Spleen (tissue), 7 donors: ENCODE measurements at regions not wholly inside any gene's neighbourhood (a gene's known extent, or its start where the extent isn't known, plus 50 kb on each side); places are given as distances from the start of the nearest gene placed in this dataset.

ENCODE experiments used
- POLR2AphosphoS5 ChIP-seq, 3 donors: sonication (generic); formaldehyde crosslinking; IDR thresholded peaks; one replicate each; pipeline ENCODE4 v1.5.1; 2017; ENCODE audit warnings: antibody characterized with exemption in 3 of 3
- TF ChIP-seq, protein P1 (sequence below), 11 experiments: fragments of 200-600 bp in 7 of 11; fragments of 450-650 bp in 4 of 11; sonication (generic) in 4 of 11; IDR thresholded peaks in 8 of 11; conservative IDR thresholded peaks in 3 of 11; 1 replicate in 7 of 11; 2 replicates in 4 of 11; pipeline versions ENCODE4 v1.4.0 to v1.8.0; 2016 to 2021; ENCODE audit warnings: antibody characterized with exemption in 11 of 11, inconsistent platforms in 4 of 11, mild to moderate bottlenecking in 1 of 11
- donor health status: DM: no; HTN: no; CAD: no; lungs with moderate emphysema.
- donor health status: DM: no; HTN: no; CAD: no.
- donor health status: DM: no; HTN: no; CAD: no.

DNA sequence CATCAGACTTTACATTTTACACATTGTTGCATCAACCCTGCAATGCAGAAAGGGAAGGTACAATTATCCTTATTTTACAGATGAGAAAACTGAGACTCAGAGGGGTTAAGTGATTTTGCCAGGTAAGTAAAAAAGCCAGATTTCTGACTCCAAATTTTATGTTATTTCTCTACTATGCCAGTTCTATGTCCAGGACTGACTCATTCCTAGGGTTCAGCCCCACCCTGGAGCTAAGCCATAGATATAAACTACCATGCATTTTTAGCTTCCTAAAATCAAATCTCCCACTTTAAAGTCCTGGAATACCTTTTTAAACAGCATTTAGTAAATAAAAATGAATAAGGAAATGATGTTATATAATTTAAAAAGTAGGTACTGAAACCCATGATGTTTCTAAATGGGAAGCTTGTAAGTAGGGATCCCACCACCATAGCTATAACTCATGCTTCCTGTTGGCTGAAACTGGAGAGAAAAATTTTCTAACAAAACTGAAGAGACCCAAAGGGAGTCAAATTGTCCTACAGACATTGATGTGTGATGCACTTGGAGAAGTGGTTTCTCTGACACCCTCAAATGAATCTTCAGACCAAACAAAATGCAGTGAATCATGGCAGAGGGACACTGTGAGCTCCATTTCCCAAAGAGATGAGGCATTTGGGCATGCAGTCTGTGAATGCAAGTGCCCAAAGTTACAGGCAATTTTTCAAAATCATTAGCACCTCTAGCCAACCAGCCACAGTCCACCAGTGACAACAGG, 301.7 kb upstream of the UMPS start:
- TF ChIP-seq, protein P1, sequence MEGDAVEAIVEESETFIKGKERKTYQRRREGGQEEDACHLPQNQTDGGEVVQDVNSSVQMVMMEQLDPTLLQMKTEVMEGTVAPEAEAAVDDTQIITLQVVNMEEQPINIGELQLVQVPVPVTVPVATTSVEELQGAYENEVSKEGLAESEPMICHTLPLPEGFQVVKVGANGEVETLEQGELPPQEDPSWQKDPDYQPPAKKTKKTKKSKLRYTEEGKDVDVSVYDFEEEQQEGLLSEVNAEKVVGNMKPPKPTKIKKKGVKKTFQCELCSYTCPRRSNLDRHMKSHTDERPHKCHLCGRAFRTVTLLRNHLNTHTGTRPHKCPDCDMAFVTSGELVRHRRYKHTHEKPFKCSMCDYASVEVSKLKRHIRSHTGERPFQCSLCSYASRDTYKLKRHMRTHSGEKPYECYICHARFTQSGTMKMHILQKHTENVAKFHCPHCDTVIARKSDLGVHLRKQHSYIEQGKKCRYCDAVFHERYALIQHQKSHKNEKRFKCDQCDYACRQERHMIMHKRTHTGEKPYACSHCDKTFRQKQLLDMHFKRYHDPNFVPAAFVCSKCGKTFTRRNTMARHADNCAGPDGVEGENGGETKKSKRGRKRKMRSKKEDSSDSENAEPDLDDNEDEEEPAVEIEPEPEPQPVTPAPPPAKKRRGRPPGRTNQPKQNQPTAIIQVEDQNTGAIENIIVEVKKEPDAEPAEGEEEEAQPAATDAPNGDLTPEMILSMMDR (IDR thresholded peaks at IDR 0.05 in 8 of 11, conservative IDR thresholded peaks at IDR 0.05 in 3 of 11), result no peak
- no peak for TF ChIP-seq POLR2AphosphoS5 (IDR thresholded peaks at IDR 0.05)
